Caco-2 (cell line): ENCODE measurements at regions not wholly inside any gene's neighbourhood (a gene's known extent, or its start where the extent isn't known, plus 50 kb on each side); places are given as distances from the start of the nearest gene placed in this dataset.

ENCODE experiments used
- BruUV-seq: library from RNA; stranded (reverse); fragments of 400-500 nt; replicated peaks from 2 replicates; lab custom pipeline; 2021; lab: Mats Ljungman, UMichigan
- CTCF ChIA-PET: fragments of 300-600 bp; sonication (Branson Sonifier 250); formaldehyde crosslinking; loops from one replicate; lab custom pipeline; 2022; ENCODE audit warnings: antibody characterized with exemption; lab: Charles Lee
- POLR2A ChIA-PET: fragments of 300-600 bp; sonication (Branson Sonifier 250); formaldehyde crosslinking; loops from one replicate; lab custom pipeline; 2022; ENCODE audit warnings: antibody characterized with exemption; lab: Charles Lee
- DNase-seq, 2 experiments: peaks; one replicate each; pipeline versions ENCODE4 v3.0.0 to v3.0.0-alpha.2; 2020 to 2022
- H3K27me3 ChIP-seq: replicated peaks from 2 replicates; pipeline ENCODE4 v1.6.0; 2011; ENCODE audit warnings: low read length; ENCODE audit not compliant: control insufficient read depth, insufficient read depth
- H3K36me3 ChIP-seq: 2 replicates; pipeline ENCODE4 v1.5.1; 2011; ENCODE audit warnings: low read length; ENCODE audit not compliant: control insufficient read depth, insufficient read depth
- H3K4me1 ChIP-seq: fragments of 250-450 bp; sonication (Bioruptor Pico); 2 replicates; pipeline ENCODE4 v1.5.1; 2020; ENCODE audit warnings: mild to moderate bottlenecking
- H3K4me3 ChIP-seq: 2 replicates; pipeline ENCODE4 v1.5.1; 2011; ENCODE audit warnings: low read depth, mild to moderate bottlenecking, control low read depth, low read length
- H3K9me3 ChIP-seq: fragments of 250-450 bp; sonication (Bioruptor Pico); 2 replicates; pipeline ENCODE4 v1.5.1; 2020; ENCODE audit warnings: mild to moderate bottlenecking, moderate library complexity
- H3K27ac Mint-ChIP-seq: one replicate; pipeline ENCODE4 v1.8.0; 2022; ENCODE audit warnings: mixed read lengths; ENCODE audit not compliant: unreplicated experiment
- H3K27me3 Mint-ChIP-seq: one replicate; pipeline ENCODE4 v1.8.0; 2022; ENCODE audit warnings: mixed read lengths; ENCODE audit not compliant: insufficient read depth, unreplicated experiment
- H3K36me3 Mint-ChIP-seq: one replicate; pipeline ENCODE4 v1.8.0; 2022; ENCODE audit warnings: mild to moderate bottlenecking, mixed read lengths; ENCODE audit not compliant: insufficient read depth, unreplicated experiment
- H3K4me1 Mint-ChIP-seq: one replicate; pipeline ENCODE4 v1.8.0; 2022; ENCODE audit warnings: low read depth, mixed read lengths; ENCODE audit not compliant: unreplicated experiment
- H3K4me3 Mint-ChIP-seq: one replicate; pipeline ENCODE4 v1.8.0; 2022; ENCODE audit warnings: mild to moderate bottlenecking, moderate library complexity, mixed read lengths; ENCODE audit not compliant: unreplicated experiment
- H3K9me3 Mint-ChIP-seq: one replicate; pipeline ENCODE4 v1.8.0; 2022; ENCODE audit warnings: mixed read lengths; ENCODE audit not compliant: unreplicated experiment
- intact Hi-C: fragments of 100-400 bp; cut with micrococcal nuclease; formaldehyde crosslinking; loops from one replicate; pipeline ENCODE4 v1.10.0; 2022; ENCODE audit not compliant: unreplicated experiment
- TF ChIP-seq, protein P1 (sequence below), 2 experiments: fragments of 200-600 bp in 1 of 2; IDR thresholded peaks; 1 replicate in 1 of 2; 2 replicates in 1 of 2; pipeline versions ENCODE4 v1.5.1 to v1.8.0; 2011 to 2022; ENCODE audit warnings: antibody characterized with exemption in 1 of 2, control low read depth in 1 of 2, inconsistent platforms in 1 of 2, low read depth in 1 of 2, low read length in 1 of 2, mild to moderate bottlenecking in 1 of 2, moderate library complexity in 1 of 2; ENCODE audit not compliant: insufficient read depth in 1 of 2, severe bottlenecking in 1 of 2, unreplicated experiment in 1 of 2

- Histone ChIP-seq H3K9me3 (no peaks in the 10 kb centered on the region), H3K36me3 (no peaks in the 10 kb centered on the region), H3K4me3 (no peak overlapping the region), H3K4me1 (no peaks in the 10 kb centered on the region), H3K27me3 (no peaks in the 10 kb centered on the region)
- H3K27ac Mint-ChIP-seq: no peak overlapping the region
- DNase-seq: no peak
- TF ChIP-seq, protein P1, sequence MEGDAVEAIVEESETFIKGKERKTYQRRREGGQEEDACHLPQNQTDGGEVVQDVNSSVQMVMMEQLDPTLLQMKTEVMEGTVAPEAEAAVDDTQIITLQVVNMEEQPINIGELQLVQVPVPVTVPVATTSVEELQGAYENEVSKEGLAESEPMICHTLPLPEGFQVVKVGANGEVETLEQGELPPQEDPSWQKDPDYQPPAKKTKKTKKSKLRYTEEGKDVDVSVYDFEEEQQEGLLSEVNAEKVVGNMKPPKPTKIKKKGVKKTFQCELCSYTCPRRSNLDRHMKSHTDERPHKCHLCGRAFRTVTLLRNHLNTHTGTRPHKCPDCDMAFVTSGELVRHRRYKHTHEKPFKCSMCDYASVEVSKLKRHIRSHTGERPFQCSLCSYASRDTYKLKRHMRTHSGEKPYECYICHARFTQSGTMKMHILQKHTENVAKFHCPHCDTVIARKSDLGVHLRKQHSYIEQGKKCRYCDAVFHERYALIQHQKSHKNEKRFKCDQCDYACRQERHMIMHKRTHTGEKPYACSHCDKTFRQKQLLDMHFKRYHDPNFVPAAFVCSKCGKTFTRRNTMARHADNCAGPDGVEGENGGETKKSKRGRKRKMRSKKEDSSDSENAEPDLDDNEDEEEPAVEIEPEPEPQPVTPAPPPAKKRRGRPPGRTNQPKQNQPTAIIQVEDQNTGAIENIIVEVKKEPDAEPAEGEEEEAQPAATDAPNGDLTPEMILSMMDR (IDR thresholded peaks at IDR 0.05; ENCODE audit: insufficient read depth in 1 of 2, low read depth in 1 of 2, low read length in 1 of 2, severe bottlenecking in 1 of 2, unreplicated experiment in 1 of 2): no peak
- H3K4me1 Mint-ChIP-seq: no peaks in the 10 kb centered on the region
- H3K27me3 Mint-ChIP-seq: peaks cover 5% of the 10 kb centered on the region
- H3K36me3 Mint-ChIP-seq: no peaks in the 10 kb centered on the region
- BruUV-seq: no TSS peak
- intact Hi-C loops: no loop called here
- ChIA-PET CTCF (interaction anchor here (0.9 kb wide), 1 partner anchor 299 kb away, joined by 3 read pairs; no protein-coding TSS in a partner anchor), POLR2A (no interaction called here)
- no peaks in the 10 kb centered on the region for H3K9me3 Mint-ChIP-seq
- H3K4me3 Mint-ChIP-seq: no peak overlapping the region
These were observed 442.9 kb downstream of the SUCLG1 start for GRCh38 chr2:84016183-84016582.

DNA sequence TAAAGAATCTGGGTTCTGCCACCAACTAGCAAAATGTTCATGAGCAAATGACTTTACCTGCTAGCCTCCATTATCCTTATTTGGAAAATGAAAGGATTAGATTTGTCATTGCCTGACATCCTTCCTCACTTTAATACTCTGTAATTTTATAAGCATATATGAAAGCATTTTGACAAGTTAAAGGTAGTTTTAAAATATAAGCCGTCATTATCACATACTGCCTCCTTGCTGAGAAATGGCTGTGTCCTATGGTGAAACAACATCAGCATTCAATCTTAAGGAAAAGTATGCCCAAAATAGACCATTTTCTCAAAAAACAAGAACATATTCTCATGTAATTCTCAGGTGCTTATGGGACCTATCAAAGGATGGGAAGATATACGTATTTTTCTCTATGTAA is 461.2 kb downstream of the SUCLG1 start:
- no peaks in the 10 kb centered on the region for H3K27me3 Mint-ChIP-seq
- TF ChIP-seq, protein P1 (IDR thresholded peaks at IDR 0.05; ENCODE audit: insufficient read depth in 1 of 2, low read depth in 1 of 2, low read length in 1 of 2, severe bottlenecking in 1 of 2, unreplicated experiment in 1 of 2): no peak
- Histone ChIP-seq H3K36me3 (no peaks in the 10 kb centered on the region), H3K9me3 (no peaks in the 10 kb centered on the region), H3K4me1 (no peaks in the 10 kb centered on the region), H3K4me3 (no peak overlapping the region), H3K27me3 (no peaks in the 10 kb centered on the region)
- no peaks in the 10 kb centered on the region for H3K36me3 Mint-ChIP-seq
- DNase-seq: no peak
- no peak overlapping the region for H3K27ac Mint-ChIP-seq
- H3K4me1 Mint-ChIP-seq: no peaks in the 10 kb centered on the region
- no TSS peak for BruUV-seq
- no peaks in the 10 kb centered on the region for H3K9me3 Mint-ChIP-seq
- intact Hi-C loops: no loop called here
- H3K4me3 Mint-ChIP-seq: no peak overlapping the region
- ChIA-PET CTCF (no interaction called here), POLR2A (no interaction called here)

GRCh38 chr2:83994633-83995179 is 464.4 kb downstream of the SUCLG1 start:
- TF ChIP-seq, protein P1 (IDR thresholded peaks at IDR 0.05; ENCODE audit: insufficient read depth in 1 of 2, low read depth in 1 of 2, low read length in 1 of 2, severe bottlenecking in 1 of 2, unreplicated experiment in 1 of 2): no peak
- no peaks in the 10 kb centered on the region for H3K27me3 ChIP-seq
- no peak overlapping the region for H3K4me3 ChIP-seq
- no peak overlapping the region for H3K27ac Mint-ChIP-seq
- no peaks in the 10 kb centered on the region for H3K36me3 Mint-ChIP-seq
- ChIA-PET CTCF (no interaction called here), POLR2A (no interaction called here)
- no peaks in the 10 kb centered on the region for H3K4me1 Mint-ChIP-seq
- intact Hi-C loops: no loop called here
- H3K27me3 Mint-ChIP-seq: no peaks in the 10 kb centered on the region
- H3K9me3 ChIP-seq: no peaks in the 10 kb centered on the region
- H3K4me1 ChIP-seq: 0 out of 2 replicates have a peak, but pooled peaks cover 5% of the 10 kb centered on the region
- no peak overlapping the region for H3K4me3 Mint-ChIP-seq
- no peaks in the 10 kb centered on the region for H3K9me3 Mint-ChIP-seq
- no peak for DNase-seq
- H3K36me3 ChIP-seq: no peaks in the 10 kb centered on the region
- no TSS peak for BruUV-seq
